ENCODE measurements at regions not wholly inside any gene's neighbourhood (a gene's known extent, or its start where the extent isn't known, plus 50 kb on each side); places are given as distances from the start of the nearest gene placed in this dataset.
"Not testable (repeated sequence)": the region's sequence is repeated elsewhere in the genome, so short reads cannot be mapped to it uniquely, and the experiment has no call there.

GRCh38 chr17:70891306-70891705 lies 722.0 kb downstream of the KCNJ2 start:
- DNase-seq = no peak

GRCh38 chr17:70892527-70892926 lies 723.2 kb downstream of the KCNJ2 start:
- no peak for DNase-seq

DNA sequence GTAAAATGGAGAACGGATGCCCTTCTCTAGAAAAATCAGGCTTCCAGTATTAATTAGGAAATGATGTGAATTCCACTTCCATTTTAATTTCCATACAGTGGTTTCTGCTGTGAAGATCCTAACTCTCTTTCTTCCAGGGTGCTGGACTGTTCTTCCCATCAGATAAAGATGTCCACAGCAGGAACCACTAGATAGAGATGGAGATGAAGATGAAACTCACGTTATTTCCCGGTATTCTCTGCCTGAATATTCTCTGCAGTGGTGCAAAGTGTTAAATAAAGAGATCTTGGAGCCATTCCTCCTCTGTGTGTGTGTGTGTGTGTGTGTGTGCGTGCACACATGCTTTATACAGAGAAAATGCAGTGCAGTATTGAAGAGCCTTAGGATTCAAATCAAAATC lies 727.5 kb downstream of the KCNJ2 start:
- no peak for DNase-seq

GRCh38 chr17:70897446-70897845 lies 728.1 kb downstream of the KCNJ2 start:
- DNase-seq = no peak

GRCh38 chr17:70901870-70902269 lies 732.5 kb downstream of the KCNJ2 start:
- no peak for DNase-seq

GRCh38 chr17:70905796-70906195 lies 736.5 kb downstream of the KCNJ2 start:
- DNase-seq = no peak

DNA sequence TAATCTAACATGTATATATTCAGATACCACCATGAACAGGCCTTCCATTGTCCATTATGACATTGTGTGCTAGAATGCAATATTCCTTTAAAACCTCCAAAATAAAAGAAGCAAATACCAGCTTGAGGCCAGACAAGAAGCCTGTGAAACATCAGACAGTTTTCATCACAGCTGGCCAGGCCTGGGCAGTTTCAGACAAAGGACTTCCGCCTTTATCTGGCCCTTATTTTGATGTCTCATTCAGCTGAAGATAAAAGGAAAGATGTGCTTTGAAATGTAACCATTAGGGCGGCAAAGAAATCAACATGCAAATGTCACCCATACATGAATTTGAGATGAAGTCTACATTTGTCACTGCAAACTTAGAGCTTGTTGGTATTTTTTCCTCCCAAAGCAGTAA lies 737.5 kb downstream of the KCNJ2 start:
- no peak for DNase-seq

GRCh38 chr17:70912716-70913485 lies 743.6 kb downstream of the KCNJ2 start:
- DNase-seq = no peak

- DNase-seq = no peak
Observed at GRCh38 chr17:70916469-70916868, 747.1 kb downstream of the KCNJ2 start.

DNA sequence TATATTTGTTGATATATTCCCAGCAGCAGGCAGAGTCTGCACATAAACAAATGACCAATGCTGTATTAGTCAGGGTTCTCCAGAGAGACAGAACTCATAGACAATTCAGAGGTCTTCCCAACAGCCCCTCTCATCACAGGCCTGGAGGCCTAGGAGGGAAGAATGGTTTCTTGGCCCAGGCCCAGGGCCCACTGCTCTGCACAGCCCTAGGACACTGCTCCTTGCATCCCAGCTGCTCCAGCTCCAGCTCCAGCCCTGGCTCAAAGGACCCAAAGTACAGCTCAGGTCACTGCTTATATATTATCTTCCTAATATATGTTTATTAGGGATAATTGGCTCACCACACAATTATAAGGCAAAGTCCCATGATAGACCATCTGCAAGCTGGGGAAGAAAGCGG lies 749.9 kb downstream of the KCNJ2 start:
- no peak for DNase-seq

DNA sequence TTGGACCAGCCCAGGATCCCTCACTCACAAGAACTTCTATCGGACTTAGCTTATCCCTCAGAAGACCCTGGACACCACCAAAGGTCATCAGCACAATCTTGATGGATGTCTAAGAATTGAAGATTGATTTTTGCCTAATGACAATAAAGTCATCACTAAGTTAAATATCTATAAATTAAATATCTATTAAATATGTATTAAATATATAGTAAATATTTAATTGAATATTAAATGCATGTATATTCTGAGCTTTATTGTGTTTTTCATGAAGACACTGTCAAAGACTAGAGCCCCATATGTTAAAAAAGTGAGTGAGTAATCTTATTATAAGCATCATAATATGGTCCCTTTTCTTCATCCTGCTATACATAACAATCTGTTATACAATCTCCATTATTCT lies 751.1 kb downstream of the KCNJ2 start:
- DNase-seq = no peak

GRCh38 chr17:70922268-70922667 lies 752.9 kb downstream of the KCNJ2 start:
- no peak for DNase-seq

GRCh38 chr17:70924776-70925175 lies 755.4 kb downstream of the KCNJ2 start:
- DNase-seq = no peak

- no peak for DNase-seq
Observed at GRCh38 chr17:70929226-70929625, 759.9 kb downstream of the KCNJ2 start.

- no peak for DNase-seq
Observed at GRCh38 chr17:70934231-70934630, 764.9 kb downstream of the KCNJ2 start.

- no peak for DNase-seq
Observed at GRCh38 chr17:70934835-70935234, 765.5 kb downstream of the KCNJ2 start.

DNA sequence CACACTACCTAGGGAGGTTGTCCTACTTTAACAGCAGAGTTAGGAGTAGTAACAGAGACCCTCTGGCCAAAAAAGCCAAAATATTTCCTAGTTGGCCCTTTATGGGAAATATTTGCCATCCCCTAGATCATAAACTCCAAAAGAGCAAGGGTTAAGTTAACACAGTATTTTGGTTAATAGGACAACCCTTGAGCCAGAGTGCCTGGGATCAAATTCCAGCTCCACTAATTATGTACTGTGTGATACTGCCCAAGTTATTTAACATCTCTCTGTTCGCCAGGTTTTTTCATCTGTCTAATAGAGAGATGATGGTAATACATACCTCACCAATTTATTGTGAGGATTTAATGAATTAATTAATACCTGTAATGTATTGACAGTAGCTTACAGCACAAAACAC lies 767.4 kb downstream of the KCNJ2 start:
- no peak for DNase-seq

DNA sequence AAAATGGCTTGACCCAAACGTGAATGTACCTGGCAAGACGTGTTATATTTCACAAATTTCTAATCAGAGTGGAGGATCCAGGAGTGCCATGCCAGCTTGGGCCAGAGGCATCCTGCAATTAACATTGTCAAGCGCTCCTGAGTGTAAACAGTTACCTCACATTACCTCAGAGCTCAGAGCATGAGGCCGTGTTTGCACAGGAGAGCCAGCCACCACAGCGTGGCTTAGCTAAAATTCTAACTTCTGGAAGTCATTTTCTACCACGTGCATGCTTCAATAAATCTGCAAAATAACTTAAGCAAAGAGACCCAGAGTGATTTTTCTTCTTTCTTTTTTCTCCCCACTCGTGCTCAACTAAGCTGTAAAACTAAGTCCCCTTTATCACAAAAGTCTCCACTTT lies 769.0 kb downstream of the KCNJ2 start:
- DNase-seq = no peak

- no peak for DNase-seq
Observed at GRCh38 chr17:70945386-70945785, 776.1 kb downstream of the KCNJ2 start.

DNA sequence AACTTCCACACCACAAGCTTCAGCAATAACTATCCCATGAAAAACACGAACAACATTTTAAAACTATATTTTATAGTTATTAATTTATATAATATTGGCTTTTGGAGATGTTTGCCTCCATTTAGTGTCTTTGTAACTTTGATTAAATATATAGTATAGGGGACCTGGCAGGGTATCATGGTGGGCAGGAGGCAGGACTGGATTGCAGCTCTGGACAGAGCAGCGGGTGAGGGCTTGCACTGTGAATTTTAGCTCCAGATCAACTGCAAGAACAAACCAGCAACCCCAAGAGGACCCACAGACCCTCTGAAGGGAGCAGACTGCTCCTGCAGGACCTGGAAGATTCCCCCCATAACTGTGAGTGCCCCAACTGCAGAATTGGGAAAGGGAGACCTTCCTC lies 777.9 kb downstream of the KCNJ2 start:
- DNase-seq = no peak

DNA sequence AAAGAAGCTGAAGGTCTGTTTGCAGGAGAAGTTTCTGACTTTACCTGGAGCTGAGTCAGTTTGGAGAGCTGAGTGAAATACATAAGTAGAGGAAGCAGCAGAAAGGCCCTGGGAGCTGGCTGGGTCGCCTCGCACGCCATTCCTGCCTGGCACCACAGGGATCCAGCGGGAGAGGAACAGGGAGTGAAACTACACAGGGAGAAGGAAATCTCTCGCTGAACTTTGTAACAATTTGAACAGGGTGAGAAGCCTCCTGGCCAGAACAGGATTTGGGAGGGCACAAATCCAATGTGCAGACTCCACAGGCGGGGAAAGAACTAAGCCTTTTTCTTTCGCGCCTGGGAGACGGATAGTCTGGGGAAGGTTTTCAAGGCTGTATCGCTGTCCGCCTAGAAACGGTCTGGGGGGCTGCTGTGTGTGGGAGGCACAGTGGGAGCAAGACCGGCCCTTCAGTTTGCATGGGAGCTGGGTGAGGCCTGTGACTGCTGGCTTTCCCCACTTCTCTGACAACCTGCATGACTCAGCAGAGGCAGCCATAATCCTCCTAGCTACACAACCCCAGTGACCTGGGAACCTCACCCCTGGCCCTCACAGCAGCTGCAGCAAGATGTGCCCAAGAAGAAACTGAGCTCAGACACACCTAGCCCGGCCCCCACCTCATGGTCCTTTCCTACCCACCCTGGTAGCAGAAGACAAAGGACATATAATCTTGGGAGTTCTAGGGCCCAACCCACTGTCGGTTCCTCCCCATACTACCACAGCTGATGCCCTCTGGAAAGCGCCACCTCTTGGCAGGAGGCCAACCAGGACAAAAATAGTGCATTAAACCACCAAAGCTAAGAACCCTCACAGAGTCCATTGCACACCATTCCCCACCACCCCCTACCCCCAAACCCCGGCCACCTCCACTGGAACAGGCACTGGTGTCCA lies 778.6 kb downstream of the KCNJ2 start:
- no peak for DNase-seq

DNA sequence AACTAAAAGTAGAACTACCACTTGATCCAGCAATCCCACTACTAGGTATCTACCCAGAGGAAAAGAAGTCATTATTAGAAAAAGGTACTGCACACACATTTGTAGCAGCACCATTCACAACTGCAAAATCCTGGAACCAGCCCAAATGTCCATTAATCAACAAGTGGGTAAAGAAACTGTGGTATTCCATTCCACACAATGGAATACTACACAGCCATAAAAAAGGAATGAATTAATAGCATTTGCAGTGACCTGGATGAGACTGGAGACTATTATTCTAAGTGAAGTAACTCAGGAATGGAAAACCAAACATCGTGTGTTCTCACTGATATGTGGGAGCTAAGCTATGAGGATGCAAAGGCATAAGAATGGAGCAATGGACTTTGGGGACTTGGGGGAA lies 783.8 kb downstream of the KCNJ2 start:
- not testable (repeated sequence) for DNase-seq

GRCh38 chr17:70955441-70955840 lies 786.1 kb downstream of the KCNJ2 start:
- DNase-seq = no peak

- no peak for DNase-seq
Observed at GRCh38 chr17:70956726-70957125, 787.4 kb downstream of the KCNJ2 start.
